Lower lobe of right lung (tissue), 2 donors: ENCODE measurements at regions not wholly inside any gene's neighbourhood (a gene's known extent, or its start where the extent isn't known, plus 50 kb on each side); places are given as distances from the start of the nearest gene placed in this dataset.

Experiments
- ATAC-seq, 2 donors: fragments of 200-7000 bp; cut with Tn5 transposase; one replicate each; pipeline ENCODE4 v1.9.1; 2020 to 2022; ENCODE audit warnings: mild to moderate bottlenecking in 2 of 2, moderate library complexity in 2 of 2
- DNase-seq: peaks from one replicate; pipeline ENCODE4 v3.0.0-alpha.2; 2020
- H3K27ac ChIP-seq: fragments of 200-600 bp; one replicate; pipeline ENCODE4 v1.8.0; 2022
- H3K27me3 ChIP-seq: fragments of 200-600 bp; one replicate; pipeline ENCODE4 v1.8.0; 2022; ENCODE audit warnings: low read depth
- H3K36me3 ChIP-seq: fragments of 200-600 bp; one replicate; pipeline ENCODE4 v1.8.0; 2022; ENCODE audit warnings: mild to moderate bottlenecking
- H3K4me1 ChIP-seq: fragments of 200-600 bp; one replicate; pipeline ENCODE4 v1.8.0; 2022
- H3K4me3 ChIP-seq: fragments of 200-600 bp; one replicate; pipeline ENCODE4 v1.8.0; 2022; ENCODE audit warnings: mild to moderate bottlenecking
- H3K9me3 ChIP-seq: fragments of 200-600 bp; one replicate; pipeline ENCODE4 v1.8.0; 2022
- CTCF ChIP-seq: fragments of 200-600 bp; IDR thresholded peaks from one replicate; pipeline ENCODE4 v1.8.0; 2022; ENCODE audit warnings: antibody characterized with exemption, mild to moderate bottlenecking
- intact Hi-C: fragments of 100-400 bp; cut with DNase I; formaldehyde crosslinking; loops from one replicate; pipeline ENCODE4 v1.11.0; 2022
- donor health status: DM: no; HTN: yes; CAD: no; lungs with severe emphysema.

- ATAC-seq (no peak), DNase-seq (no peak)
- Histone ChIP-seq H3K36me3 (no peaks in the 10 kb centered on the region), H3K27me3 (no peaks in the 10 kb centered on the region), H3K4me3 (no peak overlapping the region), H3K4me1 (no peaks in the 10 kb centered on the region), H3K27ac (no peak overlapping the region), H3K9me3 (no peaks in the 10 kb centered on the region)
- no peak for TF ChIP-seq CTCF
- intact Hi-C loops: no loop called here
Measured at GRCh38 chr6:50141100-50141499, 91.4 kb upstream of the DEFB112 start.

- H3K9me3 ChIP-seq: no peaks in the 10 kb centered on the region
- TF ChIP-seq CTCF: no peak
- H3K4me1 ChIP-seq: no peaks in the 10 kb centered on the region
- intact Hi-C loops: no loop called here
- no peak for DNase-seq
- no peak overlapping the region for H3K27ac ChIP-seq
- no peaks in the 10 kb centered on the region for H3K27me3 ChIP-seq
- H3K4me3 ChIP-seq: no peak overlapping the region
- no peak for ATAC-seq
- no peaks in the 10 kb centered on the region for H3K36me3 ChIP-seq
Measured at GRCh38 chr6:50143011-50143719, 93.4 kb upstream of the DEFB112 start.

- TF ChIP-seq CTCF: no peak
- intact Hi-C loops: no loop called here
- Histone ChIP-seq H3K27me3 (no peaks in the 10 kb centered on the region), H3K9me3 (no peaks in the 10 kb centered on the region), H3K27ac (no peak overlapping the region), H3K4me3 (no peak overlapping the region), H3K36me3 (no peaks in the 10 kb centered on the region), H3K4me1 (no peaks in the 10 kb centered on the region)
- DNase-seq (no peak), ATAC-seq (no peak)
Measured at GRCh38 chr6:50145125-50145524, 95.4 kb upstream of the DEFB112 start.

GRCh38 chr6:50147371-50147770 is 97.6 kb upstream of the DEFB112 start:
- no peak for ATAC-seq
- Histone ChIP-seq H3K36me3 (no peaks in the 10 kb centered on the region), H3K27me3 (no peaks in the 10 kb centered on the region), H3K27ac (no peak overlapping the region), H3K9me3 (no peaks in the 10 kb centered on the region), H3K4me1 (no peaks in the 10 kb centered on the region), H3K4me3 (no peak overlapping the region)
- TF ChIP-seq CTCF: no peak
- intact Hi-C loops: no loop called here
- no peak for DNase-seq

- H3K27me3 ChIP-seq: no peaks in the 10 kb centered on the region
- ATAC-seq (no peak), DNase-seq (no peak)
- intact Hi-C loops: no loop called here
- TF ChIP-seq CTCF: no peak
- H3K9me3 ChIP-seq: no peaks in the 10 kb centered on the region
- H3K36me3 ChIP-seq: no peaks in the 10 kb centered on the region
- H3K27ac ChIP-seq: no peak overlapping the region
- H3K4me1 ChIP-seq: no peaks in the 10 kb centered on the region
- no peak overlapping the region for H3K4me3 ChIP-seq
Measured at GRCh38 chr6:50180646-50181045, 130.9 kb upstream of the DEFB112 start.

GRCh38 chr6:50185006-50185405 is 135.3 kb upstream of the DEFB112 start:
- Histone ChIP-seq H3K4me1 (no peaks in the 10 kb centered on the region), H3K27ac (no peak overlapping the region), H3K4me3 (no peak overlapping the region), H3K27me3 (no peaks in the 10 kb centered on the region), H3K9me3 (no peaks in the 10 kb centered on the region), H3K36me3 (no peaks in the 10 kb centered on the region)
- intact Hi-C loops: no loop called here
- no peak for ATAC-seq
- DNase-seq: no peak
- TF ChIP-seq CTCF: no peak
